ENCODE measurements at regions not wholly inside any gene's neighbourhood (a gene's known extent, or its start where the extent isn't known, plus 50 kb on each side); places are given as distances from the start of the nearest gene placed in this dataset.
"Not testable (repeated sequence)": the region's sequence is repeated elsewhere in the genome, so short reads cannot be mapped to it uniquely, and the experiment has no call there.

DNA sequence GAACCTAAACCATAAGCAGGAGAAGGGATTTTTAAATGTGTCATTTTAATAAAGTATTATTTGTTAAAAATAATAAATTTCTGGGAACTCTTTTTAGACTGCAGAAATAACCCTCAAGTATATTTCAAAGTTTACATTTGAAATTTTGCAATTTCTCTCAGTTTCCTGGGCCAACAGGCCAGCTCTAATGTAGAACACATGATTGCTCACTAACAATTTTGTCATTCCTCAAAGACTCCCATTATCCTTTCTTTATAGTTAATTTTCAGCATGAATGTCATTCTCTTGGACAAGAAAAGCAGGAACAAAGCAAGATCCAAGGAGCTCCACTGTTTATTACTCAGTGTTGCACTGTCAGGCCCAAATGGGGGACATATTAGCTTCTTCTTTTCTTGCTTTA is 119.4 kb upstream of the VANGL1 start:
- peaks cover 0 to 5% (median 0%) of the 10 kb centered on the region in 3 donors for H3K9me3 Mint-ChIP-seq
- no peaks in the 10 kb centered on the region for H3K27me3 Mint-ChIP-seq
- H3K27ac Mint-ChIP-seq = no peak overlapping the region
- H3K4me3 Mint-ChIP-seq = no peak overlapping the region
- H3K4me1 Mint-ChIP-seq = peaks cover 0 to 1% (median 0%) of the 10 kb centered on the region in 3 donors
- no peaks in the 10 kb centered on the region for H3K36me3 Mint-ChIP-seq

DNA sequence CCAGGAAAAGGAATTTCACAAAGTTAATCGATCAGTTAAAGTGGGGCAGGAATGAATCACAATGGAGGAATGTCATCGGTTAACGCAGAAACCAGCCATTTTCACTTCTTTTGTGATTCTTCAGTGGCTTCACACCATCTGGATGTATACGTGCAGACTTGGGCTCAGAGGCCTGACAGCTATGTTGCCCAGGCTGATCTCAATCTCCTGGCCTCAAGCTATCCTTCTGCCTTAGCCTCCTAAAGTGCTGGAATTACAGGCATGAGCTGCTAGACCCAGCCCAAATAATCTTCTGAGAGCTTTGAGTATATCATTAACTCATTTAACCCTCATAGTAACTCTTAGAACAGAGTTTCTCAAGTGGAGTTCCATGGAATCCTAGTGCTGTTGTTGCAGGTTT is 126.5 kb upstream of the VANGL1 start:
- H3K4me3 Mint-ChIP-seq = no peak overlapping the region
- H3K27me3 Mint-ChIP-seq = no peaks in the 10 kb centered on the region
- H3K9me3 Mint-ChIP-seq = peaks cover 0 to 5% (median 2%) of the 10 kb centered on the region in 3 donors
- no peaks in the 10 kb centered on the region for H3K36me3 Mint-ChIP-seq
- H3K27ac Mint-ChIP-seq = peak overlapping the region in 1 of 3 donors; percentile 20
- peaks cover 0 to 1% (median 0%) of the 10 kb centered on the region in 3 donors for H3K4me1 Mint-ChIP-seq

DNA sequence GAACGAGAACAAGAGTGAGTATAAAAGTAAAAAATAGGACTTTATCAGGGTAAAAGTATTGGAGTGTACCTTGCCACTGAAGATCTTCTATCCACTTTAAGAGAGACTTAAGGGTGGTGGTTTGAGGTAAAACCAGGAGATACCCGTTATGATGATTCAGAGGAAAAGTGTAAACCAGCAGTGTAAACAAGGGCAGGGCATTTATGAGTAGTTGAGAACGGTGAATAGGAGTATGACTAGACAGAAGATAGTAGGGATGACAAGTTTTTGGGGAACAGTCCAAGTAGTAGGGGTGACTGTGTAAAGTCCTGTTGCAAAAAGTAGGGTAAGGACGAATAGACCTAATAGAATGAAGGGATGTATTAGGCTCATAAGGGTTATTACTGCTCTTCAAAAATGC is 131.5 kb upstream of the VANGL1 start:
- not testable (repeated sequence) for H3K27me3 Mint-ChIP-seq, H3K36me3 Mint-ChIP-seq, H3K9me3 Mint-ChIP-seq, H3K4me1 Mint-ChIP-seq, H3K27ac Mint-ChIP-seq, H3K4me3 Mint-ChIP-seq

DNA sequence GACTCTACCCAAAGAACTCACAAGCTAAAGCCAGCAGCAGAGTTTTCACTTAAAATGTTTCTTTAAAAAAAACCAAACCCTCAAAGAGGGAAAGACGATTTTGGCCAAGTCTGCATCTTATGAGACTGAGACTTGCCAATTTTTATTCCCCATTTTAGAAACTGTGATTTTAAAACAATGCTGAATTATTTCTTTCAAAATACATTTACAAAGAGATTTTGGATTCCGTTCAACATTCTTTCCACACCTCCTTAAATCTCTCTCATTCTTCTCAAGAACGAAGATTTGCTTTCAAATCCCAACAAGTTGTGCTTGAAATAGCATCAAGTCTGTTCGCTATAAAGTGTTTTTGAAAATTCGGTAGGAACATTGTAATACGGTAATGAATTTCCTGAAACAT is 133.9 kb upstream of the VANGL1 start:
- Mint-ChIP-seq H3K4me3 (no peak overlapping the region), H3K36me3 (peaks cover 2% of the 10 kb centered on the region), H3K27me3 (peaks cover 2% of the 10 kb centered on the region), H3K27ac (no peak overlapping the region), H3K9me3 (peaks cover 0 to 4% (median 1%) of the 10 kb centered on the region in 3 donors), H3K4me1 (no peaks in the 10 kb centered on the region)

DNA sequence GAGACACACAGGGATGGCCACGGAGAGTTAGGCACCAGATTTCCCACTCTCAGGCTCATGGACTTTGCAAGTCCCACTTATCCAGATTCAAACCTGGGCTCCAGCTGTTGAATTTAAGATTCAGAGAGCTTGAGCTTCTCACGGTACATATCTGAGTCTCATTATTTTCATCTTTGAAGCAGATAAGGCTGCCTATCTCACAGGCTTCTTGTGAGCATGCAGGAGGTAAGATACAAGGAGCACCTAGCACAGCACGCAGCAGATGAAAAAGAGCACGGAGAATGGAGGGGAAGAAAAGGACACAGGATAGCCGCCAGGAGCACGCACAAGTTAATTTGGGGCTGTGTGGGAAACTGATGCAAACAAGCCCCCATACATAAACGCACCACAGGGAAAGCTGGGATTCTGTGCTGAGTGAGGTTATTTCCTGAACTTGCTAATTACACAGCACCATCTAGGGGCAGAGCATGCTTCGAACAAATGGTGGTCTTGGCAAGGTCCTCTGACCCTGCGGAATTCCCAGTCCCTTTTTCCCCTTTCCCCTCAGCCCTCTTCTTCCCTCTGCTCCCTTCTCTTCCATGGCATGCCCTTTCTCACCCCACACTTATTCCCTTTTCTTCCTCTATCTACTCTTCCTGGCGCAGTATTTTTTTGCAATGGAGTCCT is 134.7 kb upstream of the VANGL1 start:
- H3K4me1 Mint-ChIP-seq = no peaks in the 10 kb centered on the region
- H3K9me3 Mint-ChIP-seq = peaks cover 0 to 4% (median 1%) of the 10 kb centered on the region in 3 donors
- no peak overlapping the region for H3K27ac Mint-ChIP-seq
- peaks cover 2% of the 10 kb centered on the region for H3K36me3 Mint-ChIP-seq
- peaks cover 3% of the 10 kb centered on the region for H3K27me3 Mint-ChIP-seq
- H3K4me3 Mint-ChIP-seq = no peak overlapping the region

DNA sequence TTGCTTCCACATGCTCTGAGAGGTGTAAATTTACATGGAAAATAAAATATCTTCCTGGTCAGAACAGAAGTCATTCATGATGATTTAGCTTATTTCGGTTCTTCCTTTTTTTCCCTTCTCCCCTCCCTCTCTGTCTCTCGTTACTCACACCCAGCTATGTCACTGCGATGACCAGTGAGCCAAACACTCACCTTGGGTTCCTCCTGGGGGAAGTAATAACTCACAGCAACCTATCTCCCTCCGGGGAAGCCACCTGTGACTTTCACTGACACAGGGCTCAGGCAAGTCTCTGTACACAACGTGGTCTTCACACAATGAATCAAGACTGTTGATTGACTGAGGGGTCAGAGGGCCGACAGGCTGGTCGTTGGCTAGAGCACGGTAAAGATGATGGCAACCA is 135.3 kb upstream of the VANGL1 start:
- Mint-ChIP-seq H3K4me3 (no peak overlapping the region), H3K9me3 (peaks cover 0 to 4% (median 1%) of the 10 kb centered on the region in 3 donors), H3K27ac (no peak overlapping the region), H3K4me1 (no peaks in the 10 kb centered on the region), H3K27me3 (peaks cover 3% of the 10 kb centered on the region), H3K36me3 (peaks cover 2% of the 10 kb centered on the region)

DNA sequence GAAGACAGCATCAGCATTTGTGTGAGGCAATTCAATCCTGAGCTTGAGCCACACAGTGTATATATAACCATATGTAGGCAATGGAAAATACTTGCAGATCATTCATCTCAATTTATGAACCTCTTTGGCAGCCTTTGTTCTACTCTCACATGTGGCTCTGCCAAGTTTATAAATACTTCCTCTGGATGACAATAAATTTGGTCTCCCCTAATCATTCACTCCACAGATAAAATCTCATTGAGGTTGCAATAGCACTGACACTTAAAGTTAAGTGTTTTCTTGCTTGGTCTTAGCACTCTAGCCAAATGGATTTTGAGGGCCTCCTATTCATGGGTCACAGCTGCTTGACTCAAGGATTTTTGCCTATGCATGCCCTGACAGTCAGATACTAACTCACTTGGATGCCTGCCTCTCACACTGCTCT is 136.6 kb upstream of the VANGL1 start:
- H3K27ac Mint-ChIP-seq = no peak overlapping the region
- H3K4me3 Mint-ChIP-seq = no peak overlapping the region
- peaks cover 0 to 4% (median 1%) of the 10 kb centered on the region in 3 donors for H3K9me3 Mint-ChIP-seq
- peaks cover 3% of the 10 kb centered on the region for H3K27me3 Mint-ChIP-seq
- no peaks in the 10 kb centered on the region for H3K4me1 Mint-ChIP-seq
- H3K36me3 Mint-ChIP-seq = peaks cover 2% of the 10 kb centered on the region

DNA sequence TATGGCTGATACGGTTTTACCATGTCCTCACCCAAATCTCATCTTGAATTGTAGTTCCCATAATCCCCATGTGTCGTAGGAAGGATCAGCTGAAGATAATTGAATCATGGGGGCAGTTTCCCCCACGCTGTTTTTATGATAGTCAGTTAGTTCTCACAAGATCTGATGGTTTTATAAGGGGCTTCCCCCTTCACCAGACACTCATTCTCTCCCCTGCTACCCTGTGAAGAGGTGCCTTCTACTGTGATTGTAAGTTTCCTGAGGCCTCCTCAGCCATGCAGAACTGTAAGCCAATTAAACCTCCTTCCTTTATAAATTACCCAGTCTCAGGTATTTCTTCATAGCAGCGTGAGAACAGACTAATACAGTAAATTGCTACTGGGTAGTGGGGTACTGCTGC is 139.6 kb upstream of the VANGL1 start:
- not testable (repeated sequence) for H3K27me3 Mint-ChIP-seq, H3K36me3 Mint-ChIP-seq

GRCh38 chr1:115501476-115501875 is 140.3 kb upstream of the VANGL1 start:
- no peak overlapping the region for H3K4me3 Mint-ChIP-seq

More for the DNA sequence above, 139.6 kb upstream of the VANGL1 start:
- H3K27ac Mint-ChIP-seq, H3K4me1 Mint-ChIP-seq, H3K4me3 Mint-ChIP-seq, H3K9me3 Mint-ChIP-seq: not testable (repeated sequence)

GRCh38 chr1:115499253-115499652 is 142.5 kb upstream of the VANGL1 start:
- peaks cover 2% of the 10 kb centered on the region for H3K36me3 Mint-ChIP-seq
- H3K27ac Mint-ChIP-seq = no peak overlapping the region
- no peaks in the 10 kb centered on the region for H3K9me3 Mint-ChIP-seq
- no peak overlapping the region for H3K4me3 Mint-ChIP-seq
- H3K27me3 Mint-ChIP-seq = peaks cover 1% of the 10 kb centered on the region
- H3K4me1 Mint-ChIP-seq = no peaks in the 10 kb centered on the region

More at GRCh38 chr1:115501476-115501875, 140.3 kb upstream of the VANGL1 start:
- Mint-ChIP-seq H3K27ac (no peak overlapping the region), H3K9me3 (peaks cover 0 to 4% (median 1%) of the 10 kb centered on the region in 3 donors), H3K4me1 (no peaks in the 10 kb centered on the region), H3K36me3 (peaks cover 2% of the 10 kb centered on the region), H3K27me3 (peaks cover 3% of the 10 kb centered on the region)

- Mint-ChIP-seq H3K4me3 (no peak overlapping the region), H3K27ac (no peak overlapping the region), H3K9me3 (no peaks in the 10 kb centered on the region), H3K4me1 (no peaks in the 10 kb centered on the region), H3K27me3 (no peaks in the 10 kb centered on the region), H3K36me3 (no peaks in the 10 kb centered on the region)
Observed at GRCh38 chr1:115496904-115497527, 144.8 kb upstream of the VANGL1 start.

DNA sequence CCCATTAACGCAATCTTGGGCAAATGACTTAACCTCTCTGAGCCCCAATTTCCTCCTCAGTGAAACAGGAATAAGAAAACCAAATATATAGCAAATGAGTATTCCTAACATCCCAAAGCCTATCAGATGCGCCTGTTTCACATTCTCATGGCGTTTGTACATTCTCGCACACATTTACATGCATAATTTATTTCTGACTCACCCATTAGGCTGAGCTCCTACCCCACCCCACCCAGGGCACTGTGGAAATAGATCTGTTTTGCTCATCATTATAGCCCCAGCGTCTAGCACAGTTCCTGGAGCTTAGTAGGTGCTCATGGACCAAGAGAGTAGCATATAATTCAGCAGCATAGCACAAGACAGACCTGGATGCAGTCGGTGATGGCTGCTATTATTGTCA is 146.1 kb upstream of the VANGL1 start:
- H3K36me3 Mint-ChIP-seq = no peaks in the 10 kb centered on the region
- no peak overlapping the region for H3K4me3 Mint-ChIP-seq
- no peak overlapping the region for H3K27ac Mint-ChIP-seq
- H3K4me1 Mint-ChIP-seq = no peaks in the 10 kb centered on the region
- H3K9me3 Mint-ChIP-seq = no peaks in the 10 kb centered on the region
- no peaks in the 10 kb centered on the region for H3K27me3 Mint-ChIP-seq

- Mint-ChIP-seq H3K9me3 (peaks cover 0 to under 1% (median 0%) of the 10 kb centered on the region in 3 donors), H3K4me1 (no peaks in the 10 kb centered on the region), H3K27ac (no peak overlapping the region), H3K36me3 (no peaks in the 10 kb centered on the region), H3K27me3 (no peaks in the 10 kb centered on the region), H3K4me3 (no peak overlapping the region)
Observed at GRCh38 chr1:115495111-115495510, 146.7 kb upstream of the VANGL1 start.

DNA sequence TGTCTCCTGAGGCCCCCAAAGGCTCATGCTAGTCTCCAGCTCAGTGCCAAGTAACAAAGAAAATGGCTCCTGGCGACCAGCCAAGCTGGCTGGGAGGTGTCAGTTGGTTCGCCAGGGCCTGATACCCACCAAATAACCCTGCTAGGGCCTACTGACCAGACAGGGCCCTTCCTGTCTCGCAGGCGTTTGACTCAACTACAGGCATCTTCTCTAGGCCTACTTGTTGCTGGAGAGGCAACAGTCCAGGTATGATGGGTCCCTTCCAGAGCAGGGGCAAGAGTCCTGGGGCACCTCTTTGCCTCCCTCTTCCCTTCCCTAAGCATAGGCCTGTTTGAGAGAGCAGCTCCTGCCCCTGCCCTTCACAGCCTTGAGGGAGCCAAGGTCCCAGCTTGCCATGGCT is 147.9 kb upstream of the VANGL1 start:
- Mint-ChIP-seq H3K9me3 (peaks cover 0 to 10% (median 0%) of the 10 kb centered on the region in 3 donors), H3K4me3 (no peak overlapping the region), H3K36me3 (no peaks in the 10 kb centered on the region), H3K4me1 (no peaks in the 10 kb centered on the region), H3K27me3 (no peaks in the 10 kb centered on the region), H3K27ac (no peak overlapping the region)

- Mint-ChIP-seq H3K36me3 (no peaks in the 10 kb centered on the region), H3K27me3 (no peaks in the 10 kb centered on the region), H3K4me1 (no peaks in the 10 kb centered on the region), H3K27ac (no peak overlapping the region), H3K9me3 (peaks cover 0 to 10% (median 0%) of the 10 kb centered on the region in 3 donors), H3K4me3 (no peak overlapping the region)
Observed at GRCh38 chr1:115492880-115493279, 148.9 kb upstream of the VANGL1 start.

DNA sequence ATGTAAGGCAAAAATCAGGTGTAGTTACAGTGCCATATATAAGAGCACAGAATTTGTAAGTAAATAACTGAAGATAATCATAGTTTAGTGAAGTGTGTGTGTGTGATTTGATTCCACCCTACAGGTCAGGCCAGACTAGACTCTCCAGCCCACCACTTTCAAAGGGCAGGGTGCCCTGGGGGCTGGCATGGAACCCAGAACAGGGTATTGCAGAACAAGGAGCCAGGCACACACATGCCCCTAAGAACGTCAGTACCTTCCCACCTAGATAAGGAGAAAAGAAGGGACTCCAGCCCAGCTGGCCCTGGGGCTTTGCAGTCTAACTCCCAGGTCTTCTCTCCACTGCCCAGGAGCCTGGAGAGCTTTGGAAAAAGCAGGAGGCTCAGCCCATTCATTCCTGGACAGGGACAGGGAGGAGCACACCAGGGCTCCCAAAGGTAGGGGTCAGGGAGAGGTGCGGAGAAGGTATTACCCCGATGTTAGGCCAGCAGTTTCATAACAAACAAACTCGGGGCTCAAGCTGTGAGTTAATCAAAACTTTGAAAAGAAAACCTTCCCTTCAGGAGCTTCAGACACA is 149.7 kb upstream of the VANGL1 start:
- Mint-ChIP-seq H3K27me3 (no peaks in the 10 kb centered on the region), H3K4me3 (no peak overlapping the region), H3K27ac (no peak overlapping the region)

More for the DNA sequence above, 149.7 kb upstream of the VANGL1 start:
- H3K36me3 Mint-ChIP-seq = no peaks in the 10 kb centered on the region
- H3K9me3 Mint-ChIP-seq = peaks cover 0 to 10% (median 0%) of the 10 kb centered on the region in 3 donors
- no peaks in the 10 kb centered on the region for H3K4me1 Mint-ChIP-seq

Measured in IgD-negative memory B cell (primary cell).